ENCODE measurements at regions not wholly inside any gene's neighbourhood (a gene's known extent, or its start where the extent isn't known, plus 50 kb on each side); places are given as distances from the start of the nearest gene placed in this dataset.

GRCh38 chr15:37586976-37587375, 347.5 kb upstream of the TMCO5A start:
- TF ChIP-seq CTCF (IDR thresholded peaks at IDR 0.05): no peak
- TF ChIP-seq POLR2A (IDR thresholded peaks at IDR 0.05): no peak

Data from prostate gland (tissue), 2 donors.